Panc1 (cell line): ENCODE measurements at regions not wholly inside any gene's neighbourhood (a gene's known extent, or its start where the extent isn't known, plus 50 kb on each side); places are given as distances from the start of the nearest gene placed in this dataset.

Source experiments
- ATAC-seq: fragments of 200-7000 bp; cut with Tn5 transposase; 2 replicates; pipeline ENCODE4 v1.9.1; 2020; ENCODE audit warnings: mild to moderate bottlenecking, moderate library complexity
- BruUV-seq: library from RNA; stranded (reverse); fragments of 400-500 nt; replicated peaks from 2 replicates; lab custom pipeline; 2021; lab: Mats Ljungman, UMichigan
- CTCF ChIA-PET: fragments of 300-600 bp; sonication (Branson Sonifier 250); formaldehyde crosslinking; loops from one replicate; lab custom pipeline; 2022; ENCODE audit warnings: antibody characterized with exemption; lab: Charles Lee
- POLR2A ChIA-PET: fragments of 300-600 bp; sonication (Branson Sonifier 250); formaldehyde crosslinking; loops from one replicate; lab custom pipeline; 2022; ENCODE audit warnings: antibody characterized with exemption; lab: Charles Lee
- DNase-seq: peaks from one replicate; pipeline ENCODE4 v3.0.0-alpha.2; 2010; ENCODE audit warnings: low read depth, low spot score
- H3K27ac ChIP-seq: 2 replicates; pipeline ENCODE4 v1.5.1; 2011; ENCODE audit warnings: mild to moderate bottlenecking, low read length, inconsistent platforms
- H3K27me3 ChIP-seq: fragments of 200-500 bp; sonication (Bioruptor generic); 2 replicates; pipeline ENCODE4 v1.6.0; 2014; ENCODE audit warnings: low read length, inconsistent platforms; ENCODE audit not compliant: control insufficient read depth, insufficient read depth
- H3K36me3 ChIP-seq: fragments of 200-500 bp; sonication (Bioruptor generic); 2 replicates; pipeline ENCODE4 v1.5.1; 2014; ENCODE audit warnings: inconsistent platforms, mild to moderate bottlenecking, low read length, moderate library complexity; ENCODE audit not compliant: control insufficient read depth, insufficient read depth
- H3K4me1 ChIP-seq: 2 replicates; pipeline ENCODE4 v1.5.1; 2011; ENCODE audit warnings: inconsistent platforms, mild to moderate bottlenecking, low read length, moderate library complexity; ENCODE audit not compliant: control insufficient read depth, insufficient read depth
- H3K4me3 ChIP-seq, 2 experiments: 2 replicates each; pipeline ENCODE4 v1.5.1; 2011 to 2012; ENCODE audit warnings: low read depth in 2 of 2, low read length in 2 of 2, mild to moderate bottlenecking in 2 of 2, inconsistent platforms in 1 of 2, moderate library complexity in 1 of 2
- H3K9me3 ChIP-seq: fragments of 200-500 bp; sonication (Bioruptor generic); 2 replicates; pipeline ENCODE4 v1.5.1; 2014; ENCODE audit warnings: low read depth, mild to moderate bottlenecking, inconsistent platforms, low read length, moderate library complexity; ENCODE audit not compliant: control insufficient read depth, insufficient read depth
- CTCF ChIP-seq: fragments of 450-650 bp; IDR thresholded peaks from 2 replicates; pipeline ENCODE4 v1.5.1; 2017; ENCODE audit warnings: mild to moderate bottlenecking
- POLR2AphosphoS5 ChIP-seq: IDR thresholded peaks from 2 replicates; pipeline ENCODE4 v1.6.1; 2012; ENCODE audit warnings: mild to moderate bottlenecking, low read depth, low read length, moderate library complexity
- REST ChIP-seq, 2 experiments: IDR thresholded peaks; 2 replicates each; pipeline ENCODE4 v1.6.1; 2011 to 2012; ENCODE audit warnings: low read depth in 2 of 2, control low read depth in 1 of 2, low read length in 1 of 2, mild to moderate bottlenecking in 1 of 2, moderate library complexity in 1 of 2; ENCODE audit not compliant: insufficient read depth in 1 of 2
- SIN3A ChIP-seq: IDR thresholded peaks from 2 replicates; pipeline ENCODE4 v1.6.1; 2012; ENCODE audit warnings: low read depth, mild to moderate bottlenecking, low read length, moderate library complexity, borderline replicate concordance; ENCODE audit not compliant: insufficient read depth
- TCF7L2 ChIP-seq: IDR thresholded peaks from 2 replicates; pipeline ENCODE4 v1.6.1; 2011; ENCODE audit warnings: mild to moderate bottlenecking, low read depth, low read length, inconsistent platforms
- in situ Hi-C: cut with HindIII; loops from 2 replicates; pipeline ENCODE4 v1.10.0; 2016; ENCODE audit warnings: low sequenced_read_pairs, low pct_unique_long_range_greater_than_20kb
- intact Hi-C: fragments of 100-400 bp; cut with micrococcal nuclease; formaldehyde crosslinking; loops from one replicate; pipeline ENCODE4 v1.10.0; 2022; ENCODE audit not compliant: unreplicated experiment

GRCh38 chr20:22711971-22712755 lies 127.8 kb upstream of the FOXA2 start:
- Histone ChIP-seq H3K36me3 (no peaks in the 10 kb centered on the region), H3K4me1 (no peaks in the 10 kb centered on the region), H3K27me3 (no peaks in the 10 kb centered on the region; the same call in 1 of the 2 replicates), H3K9me3 (no peaks in the 10 kb centered on the region), H3K4me3 (no peak overlapping the region), H3K27ac (no peak overlapping the region)
- ATAC-seq, result no peak
- CTCF ChIA-PET, result no interaction called here
- in situ Hi-C loops (no loop called here), intact Hi-C loops (no loop called here)
- BruUV-seq, result no TSS peak
- no peak for DNase-seq
- POLR2A ChIA-PET, result no interaction called here
- no peak for TF ChIP-seq TCF7L2
- TF ChIP-seq CTCF, result no peak
- no peak for TF ChIP-seq POLR2AphosphoS5
- no peak for TF ChIP-seq REST (IDR thresholded peaks at IDR 0.05; ENCODE audit: insufficient read depth in 1 of 2, low read depth in 2 of 2, low read length in 1 of 2)

- H3K27me3 ChIP-seq, result no peaks in the 10 kb centered on the region
- in situ Hi-C loops, result no loop called here
- no peak overlapping the region for H3K4me3 ChIP-seq
- no peaks in the 10 kb centered on the region for H3K36me3 ChIP-seq
- no peaks in the 10 kb centered on the region for H3K4me1 ChIP-seq
- BruUV-seq, result no TSS peak
- TF ChIP-seq POLR2AphosphoS5 (no peak), CTCF (no peak), SIN3A (no peak), TCF7L2 (no peak), REST (IDR thresholded peaks at IDR 0.05; ENCODE audit: insufficient read depth in 1 of 2, low read depth in 2 of 2, low read length in 1 of 2) (no peak)
- POLR2A ChIA-PET, result no interaction called here
- CTCF ChIA-PET, result no interaction called here
- H3K27ac ChIP-seq, result no peak overlapping the region
- H3K9me3 ChIP-seq, result no peaks in the 10 kb centered on the region
- intact Hi-C loops, result no loop called here
- ATAC-seq (no peak), DNase-seq (no peak)
Measured at GRCh38 chr20:22716821-22717351, 132.5 kb upstream of the FOXA2 start.
